ENCODE measurements at regions not wholly inside any gene's neighbourhood (a gene's known extent, or its start where the extent isn't known, plus 50 kb on each side); places are given as distances from the start of the nearest gene placed in this dataset.

DNA sequence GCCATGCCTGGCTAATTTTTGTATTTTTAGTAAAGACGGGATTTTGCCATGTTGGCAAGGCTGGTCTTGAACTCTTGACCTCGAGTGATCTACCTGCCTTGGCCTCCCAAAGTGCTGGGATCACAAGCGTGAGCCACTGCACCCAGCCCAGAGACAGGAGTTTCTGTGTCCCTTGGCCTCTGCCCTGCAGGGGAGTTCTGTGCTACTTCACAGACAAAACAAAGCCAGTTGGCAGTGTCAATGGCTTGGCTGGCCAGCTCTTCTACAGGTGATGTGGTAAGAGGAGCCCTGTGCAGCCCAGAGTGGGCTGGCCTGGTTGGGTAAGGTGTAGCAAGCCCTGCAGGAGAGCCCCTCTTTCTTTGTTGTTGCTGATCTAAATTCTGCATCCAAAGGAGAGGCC is 60.5 kb upstream of the SHISAL1 start:
- TF ChIP-seq CTCF (IDR thresholded peaks at IDR 0.05) (no peak), POLR2AphosphoS5 (IDR thresholded peaks at IDR 0.05) (no peak), POLR2A (IDR thresholded peaks at IDR 0.05) (no peak)

Data from prostate gland (tissue), 2 donors.